Spleen (tissue), 7 donors: ENCODE measurements at regions not wholly inside any gene's neighbourhood (a gene's known extent, or its start where the extent isn't known, plus 50 kb on each side); places are given as distances from the start of the nearest gene placed in this dataset.

Experiments
- CTCF ChIP-seq, 11 experiments: fragments of 200-600 bp in 7 of 11; fragments of 450-650 bp in 4 of 11; sonication (generic) in 4 of 11; IDR thresholded peaks in 8 of 11; conservative IDR thresholded peaks in 3 of 11; 1 replicate in 7 of 11; 2 replicates in 4 of 11; pipeline versions ENCODE4 v1.4.0 to v1.8.0; 2016 to 2021; ENCODE audit warnings: antibody characterized with exemption in 11 of 11, inconsistent platforms in 4 of 11, mild to moderate bottlenecking in 1 of 11
- POLR2A ChIP-seq, 3 donors: fragments of 450-650 bp; IDR thresholded peaks; one replicate each; pipeline ENCODE4 v1.5.1; 2017; ENCODE audit warnings: antibody characterized with exemption in 3 of 3, mild to moderate bottlenecking in 1 of 3
- POLR2AphosphoS5 ChIP-seq, 3 donors: sonication (generic); formaldehyde crosslinking; IDR thresholded peaks; one replicate each; pipeline ENCODE4 v1.5.1; 2017; ENCODE audit warnings: antibody characterized with exemption in 3 of 3
- donor health status: DM: no; HTN: no; CAD: no; lungs with moderate emphysema.
- donor health status: DM: no; HTN: no; CAD: no.
- donor health status: DM: no; HTN: no; CAD: no.

- TF ChIP-seq POLR2AphosphoS5 (IDR thresholded peaks at IDR 0.05), result no peak
- no peak for TF ChIP-seq CTCF (IDR thresholded peaks at IDR 0.05 in 8 of 11, conservative IDR thresholded peaks at IDR 0.05 in 3 of 11)
- no peak for TF ChIP-seq POLR2A (IDR thresholded peaks at IDR 0.05)
These were observed 478.4 kb upstream of the NRXN1 start for GRCh38 chr2:51510303-51510702.
